ENCODE measurements at regions not wholly inside any gene's neighbourhood (a gene's known extent, or its start where the extent isn't known, plus 50 kb on each side); places are given as distances from the start of the nearest gene placed in this dataset.

- no peaks in the 10 kb centered on the region for H3K36me3 ChIP-seq
- DNase-seq: no peak
- H3K4me1 ChIP-seq: no peaks in the 10 kb centered on the region
- TF ChIP-seq CTCF (IDR thresholded peaks at IDR 0.05): no peak
- TF ChIP-seq EP300 (IDR thresholded peaks at IDR 0.05): no peak
- no peak for TF ChIP-seq POLR2AphosphoS5 (IDR thresholded peaks at IDR 0.05)
- TF ChIP-seq POLR2A (IDR thresholded peaks at IDR 0.05): no peak
- intact Hi-C loops (cut with DNase I): no loop called here
- H3K27me3 ChIP-seq: no peaks in the 10 kb centered on the region
- H3K9me3 ChIP-seq: peaks cover 0 to 6% (median 3%) of the 10 kb centered on the region in 4 donors
- H3K27ac ChIP-seq: no peak overlapping the region
- WGBS, 2 donors: 59 to 74% methylated on average over 2 of the region's 2 CpGs
- H3K4me3 ChIP-seq: no peak overlapping the region
These were observed 214.0 kb downstream of the ZC3H11B start for GRCh38 chr1:219398815-219399396.

DNA sequence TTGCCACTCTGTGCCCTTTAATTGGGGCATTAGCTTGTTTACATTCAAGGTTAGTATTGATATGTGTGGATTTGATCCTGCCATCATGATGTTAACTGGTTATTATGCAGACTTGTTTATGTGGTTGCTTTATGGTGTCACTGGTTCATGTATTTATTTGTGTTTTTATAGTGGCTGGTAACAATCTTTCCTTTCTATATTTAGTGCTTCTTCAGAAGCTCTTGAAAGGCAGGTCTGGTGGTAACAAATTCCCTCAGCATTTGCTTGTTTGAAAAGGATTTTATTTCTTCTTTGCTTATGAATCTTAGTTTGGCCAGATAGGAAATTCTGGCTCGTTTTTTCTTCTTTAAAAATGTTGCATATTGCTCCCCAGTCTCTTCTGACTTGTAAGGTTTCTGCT, 215.4 kb downstream of the ZC3H11B start:
- H3K4me3 ChIP-seq: no peak overlapping the region
- intact Hi-C loops (cut with DNase I): no loop called here
- no peaks in the 10 kb centered on the region for H3K4me1 ChIP-seq
- H3K27ac ChIP-seq: no peak overlapping the region
- 15 to 40% methylated on average over 1 of the region's 1 CpG for WGBS, 2 donors
- H3K27me3 ChIP-seq: no peaks in the 10 kb centered on the region
- H3K9me3 ChIP-seq: peaks cover 0 to 9% (median 5%) of the 10 kb centered on the region in 4 donors
- no peaks in the 10 kb centered on the region for H3K36me3 ChIP-seq
- no peak for TF ChIP-seq POLR2A (IDR thresholded peaks at IDR 0.05)
- TF ChIP-seq CTCF (IDR thresholded peaks at IDR 0.05): no peak
- no peak for TF ChIP-seq EP300 (IDR thresholded peaks at IDR 0.05)
- TF ChIP-seq POLR2AphosphoS5 (IDR thresholded peaks at IDR 0.05): no peak
- no peak for DNase-seq

GRCh38 chr1:219391297-219391696, 217.6 kb downstream of the LYPLAL1 start:
- intact Hi-C loops (cut with DNase I): no loop called here
- Histone ChIP-seq H3K4me3 (no peak overlapping the region), H3K36me3 (no peaks in the 10 kb centered on the region), H3K9me3 (peaks cover 0 to 5% (median under 1%) of the 10 kb centered on the region in 4 donors), H3K27ac (no peak overlapping the region), H3K4me1 (no peaks in the 10 kb centered on the region), H3K27me3 (no peaks in the 10 kb centered on the region)
- no peak for DNase-seq
- TF ChIP-seq POLR2AphosphoS5 (IDR thresholded peaks at IDR 0.05): no peak
- TF ChIP-seq CTCF (IDR thresholded peaks at IDR 0.05): no peak
- no peak for TF ChIP-seq POLR2A (IDR thresholded peaks at IDR 0.05)
- TF ChIP-seq EP300 (IDR thresholded peaks at IDR 0.05): no peak

- Histone ChIP-seq H3K4me1 (no peaks in the 10 kb centered on the region), H3K9me3 (no peaks in the 10 kb centered on the region), H3K4me3 (no peak overlapping the region), H3K36me3 (no peaks in the 10 kb centered on the region), H3K27ac (no peak overlapping the region), H3K27me3 (no peaks in the 10 kb centered on the region)
- 48 to 64% methylated on average over 1 of the region's 1 CpG for WGBS, 2 donors
- intact Hi-C loops (cut with DNase I): no loop called here
- no peak for TF ChIP-seq EP300 (IDR thresholded peaks at IDR 0.05)
- no peak for TF ChIP-seq CTCF (IDR thresholded peaks at IDR 0.05)
- no peak for TF ChIP-seq POLR2AphosphoS5 (IDR thresholded peaks at IDR 0.05)
- no peak for TF ChIP-seq POLR2A (IDR thresholded peaks at IDR 0.05)
- no peak for DNase-seq
These were observed 213.5 kb downstream of the LYPLAL1 start for GRCh38 chr1:219387211-219387610.

Data from sigmoid colon (tissue), 6 donors.